ENCODE measurements at regions not wholly inside any gene's neighbourhood (a gene's known extent, or its start where the extent isn't known, plus 50 kb on each side); places are given as distances from the start of the nearest gene placed in this dataset.

GRCh38 chr3:1002010-1002409 lies 90.8 kb upstream of the CNTN6 start:
- Mint-ChIP-seq H3K4me1 (no peaks in the 10 kb centered on the region), H3K36me3 (ENCODE audit: low read depth) (peaks cover 15% of the 10 kb centered on the region; the same call in 2 of the 3 replicates), H3K9me3 (peaks cover 80% of the 10 kb centered on the region), H3K27me3 (ENCODE audit: insufficient read depth, low read depth, poor library complexity) (no peaks in the 10 kb centered on the region), H3K27ac (no peak overlapping the region), H3K4me3 (no peak overlapping the region)
- Histone ChIP-seq H4K20me1 (replicated peaks; ENCODE audit: insufficient read depth) (no peaks in the 10 kb centered on the region), H3F3A (replicated peaks; ENCODE audit: low read depth) (no peaks in the 10 kb centered on the region), H3K27me3 (ENCODE audit: insufficient read depth) (no peaks in the 10 kb centered on the region), H3K4me3 (no peak overlapping the region), H3K36me3 (ENCODE audit: insufficient read depth) (no peaks in the 10 kb centered on the region), H3K4me1 (ENCODE audit: insufficient read depth) (no peaks in the 10 kb centered on the region), H3K27ac (ENCODE audit: low read depth) (no peak overlapping the region), H3K9me2 (ENCODE audit: insufficient read depth) (no peaks in the 10 kb centered on the region), H2AFZ (no peak overlapping the region), H3K79me2 (replicated peaks; ENCODE audit: insufficient read depth) (no peaks in the 10 kb centered on the region), H3K4me2 (no peak overlapping the region)
- DNase-seq (ENCODE audit: low spot score) (no peak), ATAC-seq (no peak)
- TF ChIP-seq EZH2phosphoT487 (IDR thresholded peaks at IDR 0.05; ENCODE audit: unreplicated experiment) (no peak), STAT1 (IDR thresholded peaks at IDR 0.05; ENCODE audit: unreplicated experiment) (no peak), POLR2AphosphoS5 (IDR thresholded peaks at IDR 0.05; ENCODE audit: low read depth) (no peak), EZH2 (IDR thresholded peaks at IDR 0.05; ENCODE audit: low read depth, unreplicated experiment) (no peak), JUNB (IDR thresholded peaks at IDR 0.05; ENCODE audit: unreplicated experiment) (no peak), CREB1 (CRISPR knock-in tag; IDR thresholded peaks at IDR 0.05; ENCODE audit: low read depth) (no peak), ZNF331 (CRISPR knock-in tag; IDR thresholded peaks at IDR 0.05; ENCODE audit: low read depth) (no peak), ZNF114 (CRISPR knock-in tag; IDR thresholded peaks at IDR 0.05) (no peak), NANOG (IDR thresholded peaks at IDR 0.05; ENCODE audit: borderline replicate concordance) (no peak)
- TF ChIP-seq, protein P1, sequence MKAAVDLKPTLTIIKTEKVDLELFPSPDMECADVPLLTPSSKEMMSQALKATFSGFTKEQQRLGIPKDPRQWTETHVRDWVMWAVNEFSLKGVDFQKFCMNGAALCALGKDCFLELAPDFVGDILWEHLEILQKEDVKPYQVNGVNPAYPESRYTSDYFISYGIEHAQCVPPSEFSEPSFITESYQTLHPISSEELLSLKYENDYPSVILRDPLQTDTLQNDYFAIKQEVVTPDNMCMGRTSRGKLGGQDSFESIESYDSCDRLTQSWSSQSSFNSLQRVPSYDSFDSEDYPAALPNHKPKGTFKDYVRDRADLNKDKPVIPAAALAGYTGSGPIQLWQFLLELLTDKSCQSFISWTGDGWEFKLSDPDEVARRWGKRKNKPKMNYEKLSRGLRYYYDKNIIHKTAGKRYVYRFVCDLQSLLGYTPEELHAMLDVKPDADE (IDR thresholded peaks at IDR 0.05), result no peak
- TF ChIP-seq, protein P2, sequence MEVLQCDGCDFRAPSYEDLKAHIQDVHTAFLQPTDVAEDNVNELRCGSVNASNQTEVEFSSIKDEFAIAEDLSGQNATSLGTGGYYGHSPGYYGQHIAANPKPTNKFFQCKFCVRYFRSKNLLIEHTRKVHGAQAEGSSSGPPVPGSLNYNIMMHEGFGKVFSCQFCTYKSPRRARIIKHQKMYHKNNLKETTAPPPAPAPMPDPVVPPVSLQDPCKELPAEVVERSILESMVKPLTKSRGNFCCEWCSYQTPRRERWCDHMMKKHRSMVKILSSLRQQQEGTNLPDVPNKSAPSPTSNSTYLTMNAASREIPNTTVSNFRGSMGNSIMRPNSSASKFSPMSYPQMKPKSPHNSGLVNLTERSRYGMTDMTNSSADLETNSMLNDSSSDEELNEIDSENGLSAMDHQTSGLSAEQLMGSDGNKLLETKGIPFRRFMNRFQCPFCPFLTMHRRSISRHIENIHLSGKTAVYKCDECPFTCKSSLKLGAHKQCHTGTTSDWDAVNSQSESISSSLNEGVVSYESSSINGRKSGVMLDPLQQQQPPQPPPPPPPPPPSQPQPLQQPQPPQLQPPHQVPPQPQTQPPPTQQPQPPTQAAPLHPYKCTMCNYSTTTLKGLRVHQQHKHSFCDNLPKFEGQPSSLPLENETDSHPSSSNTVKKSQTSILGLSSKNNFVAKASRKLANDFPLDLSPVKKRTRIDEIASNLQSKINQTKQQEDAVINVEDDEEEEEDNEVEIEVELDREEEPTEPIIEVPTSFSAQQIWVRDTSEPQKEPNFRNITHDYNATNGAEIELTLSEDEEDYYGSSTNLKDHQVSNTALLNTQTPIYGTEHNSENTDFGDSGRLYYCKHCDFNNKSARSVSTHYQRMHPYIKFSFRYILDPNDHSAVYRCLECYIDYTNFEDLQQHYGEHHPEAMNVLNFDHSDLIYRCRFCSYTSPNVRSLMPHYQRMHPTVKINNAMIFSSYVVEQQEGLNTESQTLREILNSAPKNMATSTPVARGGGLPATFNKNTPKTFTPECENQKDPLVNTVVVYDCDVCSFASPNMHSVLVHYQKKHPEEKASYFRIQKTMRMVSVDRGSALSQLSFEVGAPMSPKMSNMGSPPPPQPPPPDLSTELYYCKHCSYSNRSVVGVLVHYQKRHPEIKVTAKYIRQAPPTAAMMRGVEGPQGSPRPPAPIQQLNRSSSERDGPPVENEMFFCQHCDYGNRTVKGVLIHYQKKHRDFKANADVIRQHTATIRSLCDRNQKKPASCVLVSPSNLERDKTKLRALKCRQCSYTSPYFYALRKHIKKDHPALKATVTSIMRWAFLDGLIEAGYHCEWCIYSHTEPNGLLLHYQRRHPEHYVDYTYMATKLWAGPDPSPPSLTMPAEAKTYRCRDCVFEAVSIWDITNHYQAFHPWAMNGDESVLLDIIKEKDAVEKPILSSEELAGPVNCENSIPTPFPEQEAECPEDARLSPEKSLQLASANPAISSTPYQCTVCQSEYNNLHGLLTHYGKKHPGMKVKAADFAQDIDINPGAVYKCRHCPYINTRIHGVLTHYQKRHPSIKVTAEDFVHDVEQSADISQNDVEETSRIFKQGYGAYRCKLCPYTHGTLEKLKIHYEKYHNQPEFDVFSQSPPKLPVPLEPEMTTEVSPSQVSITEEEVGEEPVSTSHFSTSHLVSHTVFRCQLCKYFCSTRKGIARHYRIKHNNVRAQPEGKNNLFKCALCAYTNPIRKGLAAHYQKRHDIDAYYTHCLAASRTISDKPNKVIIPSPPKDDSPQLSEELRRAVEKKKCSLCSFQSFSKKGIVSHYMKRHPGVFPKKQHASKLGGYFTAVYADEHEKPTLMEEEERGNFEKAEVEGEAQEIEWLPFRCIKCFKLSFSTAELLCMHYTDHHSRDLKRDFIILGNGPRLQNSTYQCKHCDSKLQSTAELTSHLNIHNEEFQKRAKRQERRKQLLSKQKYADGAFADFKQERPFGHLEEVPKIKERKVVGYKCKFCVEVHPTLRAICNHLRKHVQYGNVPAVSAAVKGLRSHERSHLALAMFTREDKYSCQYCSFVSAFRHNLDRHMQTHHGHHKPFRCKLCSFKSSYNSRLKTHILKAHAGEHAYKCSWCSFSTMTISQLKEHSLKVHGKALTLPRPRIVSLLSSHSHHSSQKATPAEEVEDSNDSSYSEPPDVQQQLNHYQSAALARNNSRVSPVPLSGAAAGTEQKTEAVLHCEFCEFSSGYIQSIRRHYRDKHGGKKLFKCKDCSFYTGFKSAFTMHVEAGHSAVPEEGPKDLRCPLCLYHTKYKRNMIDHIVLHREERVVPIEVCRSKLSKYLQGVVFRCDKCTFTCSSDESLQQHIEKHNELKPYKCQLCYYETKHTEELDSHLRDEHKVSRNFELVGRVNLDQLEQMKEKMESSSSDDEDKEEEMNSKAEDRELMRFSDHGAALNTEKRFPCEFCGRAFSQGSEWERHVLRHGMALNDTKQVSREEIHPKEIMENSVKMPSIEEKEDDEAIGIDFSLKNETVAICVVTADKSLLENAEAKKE (CRISPR knock-in tag; IDR thresholded peaks at IDR 0.05), result no peak
- TF ChIP-seq, protein P3, sequence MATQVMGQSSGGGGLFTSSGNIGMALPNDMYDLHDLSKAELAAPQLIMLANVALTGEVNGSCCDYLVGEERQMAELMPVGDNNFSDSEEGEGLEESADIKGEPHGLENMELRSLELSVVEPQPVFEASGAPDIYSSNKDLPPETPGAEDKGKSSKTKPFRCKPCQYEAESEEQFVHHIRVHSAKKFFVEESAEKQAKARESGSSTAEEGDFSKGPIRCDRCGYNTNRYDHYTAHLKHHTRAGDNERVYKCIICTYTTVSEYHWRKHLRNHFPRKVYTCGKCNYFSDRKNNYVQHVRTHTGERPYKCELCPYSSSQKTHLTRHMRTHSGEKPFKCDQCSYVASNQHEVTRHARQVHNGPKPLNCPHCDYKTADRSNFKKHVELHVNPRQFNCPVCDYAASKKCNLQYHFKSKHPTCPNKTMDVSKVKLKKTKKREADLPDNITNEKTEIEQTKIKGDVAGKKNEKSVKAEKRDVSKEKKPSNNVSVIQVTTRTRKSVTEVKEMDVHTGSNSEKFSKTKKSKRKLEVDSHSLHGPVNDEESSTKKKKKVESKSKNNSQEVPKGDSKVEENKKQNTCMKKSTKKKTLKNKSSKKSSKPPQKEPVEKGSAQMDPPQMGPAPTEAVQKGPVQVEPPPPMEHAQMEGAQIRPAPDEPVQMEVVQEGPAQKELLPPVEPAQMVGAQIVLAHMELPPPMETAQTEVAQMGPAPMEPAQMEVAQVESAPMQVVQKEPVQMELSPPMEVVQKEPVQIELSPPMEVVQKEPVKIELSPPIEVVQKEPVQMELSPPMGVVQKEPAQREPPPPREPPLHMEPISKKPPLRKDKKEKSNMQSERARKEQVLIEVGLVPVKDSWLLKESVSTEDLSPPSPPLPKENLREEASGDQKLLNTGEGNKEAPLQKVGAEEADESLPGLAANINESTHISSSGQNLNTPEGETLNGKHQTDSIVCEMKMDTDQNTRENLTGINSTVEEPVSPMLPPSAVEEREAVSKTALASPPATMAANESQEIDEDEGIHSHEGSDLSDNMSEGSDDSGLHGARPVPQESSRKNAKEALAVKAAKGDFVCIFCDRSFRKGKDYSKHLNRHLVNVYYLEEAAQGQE (IDR thresholded peaks at IDR 0.05; ENCODE audit: unreplicated experiment), result no peak

Data from GM23338 (cell line).